A549 (cell line): ENCODE measurements at regions not wholly inside any gene's neighbourhood (a gene's known extent, or its start where the extent isn't known, plus 50 kb on each side); places are given as distances from the start of the nearest gene placed in this dataset.

ENCODE experiments used
- BHLHE40 ChIP-seq: IDR thresholded peaks from 2 replicates; pipeline ENCODE4 v1.6.1; 2012; ENCODE audit warnings: low read depth, low read length, inconsistent platforms
- FOSL2 ChIP-seq, 2 experiments: fragments of 450-650 bp in 1 of 2; fragments of >200 bp in 1 of 2; sonication (Bioruptor Twin) in 1 of 2; formaldehyde crosslinking; IDR thresholded peaks; 2 replicates each; pipeline versions ENCODE4 v1.5.0 to v1.6.1; 2016 to 2020; ENCODE audit warnings: mild to moderate bottlenecking in 1 of 2, moderate library complexity in 1 of 2
- JUN ChIP-seq, 2 experiments: fragments of >200 bp; sonication (Bioruptor Twin); formaldehyde crosslinking; IDR thresholded peaks; 2 replicates in 1 of 2; 3 replicates in 1 of 2; pipeline ENCODE4 v1.6.1; 2016 to 2017
- RNF2 ChIP-seq: fragments of 200-600 bp; sonication (generic); IDR thresholded peaks from 2 replicates; pipeline ENCODE4 v1.6.1; 2016; ENCODE audit warnings: low read depth, mild to moderate bottlenecking, antibody characterized with exemption, moderate library complexity, borderline replicate concordance
- TF ChIP-seq, protein P1 (sequence below): fragments of >200 bp; sonication (Bioruptor Twin); formaldehyde crosslinking; IDR thresholded peaks from 3 replicates; pipeline ENCODE4 v1.5.1; 2016
- TF ChIP-seq, protein P2 (sequence below): fragments of 150-350 bp; IDR thresholded peaks from 2 replicates; pipeline ENCODE4 v1.6.1; 2014; ENCODE audit warnings: low read depth, mild to moderate bottlenecking, low read length

DNA sequence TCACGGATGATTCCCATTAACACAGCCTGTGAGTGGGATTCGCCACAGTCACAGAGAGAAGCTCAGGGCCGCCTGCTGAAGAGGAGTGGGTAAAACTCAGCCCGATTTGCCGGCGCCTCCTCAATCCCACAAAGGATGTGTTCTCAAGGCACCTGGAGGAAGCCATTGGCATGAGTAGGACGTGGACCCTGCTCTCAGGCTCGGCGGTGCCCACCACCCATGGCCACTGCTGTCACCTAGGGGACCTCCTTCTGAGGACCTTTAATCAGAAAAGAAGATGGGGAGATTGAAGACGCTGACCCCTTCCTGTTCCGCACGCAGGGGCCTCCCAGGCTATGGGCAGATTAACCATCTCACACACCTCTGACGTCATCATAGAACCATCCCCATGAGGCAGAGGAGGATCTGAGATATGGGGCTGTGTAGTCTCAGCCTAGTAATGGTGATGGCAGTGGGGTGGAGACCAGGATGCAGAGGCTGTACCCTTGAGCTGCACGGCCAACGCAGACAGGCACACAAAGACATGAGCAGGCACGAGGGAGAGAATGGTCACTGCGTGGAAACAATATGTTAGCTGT is 571.8 kb downstream of the BRD1 start:
- TF ChIP-seq RNF2 (no peak), JUN (IDR thresholded peaks at IDR 0.05) (no peak), FOSL2 (IDR thresholded peaks at IDR 0.05) (no peak), FOSL2 (CRISPR knock-in tag; IDR thresholded peaks at IDR 0.05) (no peak), BHLHE40 (no peak)
- TF ChIP-seq, protein P1, sequence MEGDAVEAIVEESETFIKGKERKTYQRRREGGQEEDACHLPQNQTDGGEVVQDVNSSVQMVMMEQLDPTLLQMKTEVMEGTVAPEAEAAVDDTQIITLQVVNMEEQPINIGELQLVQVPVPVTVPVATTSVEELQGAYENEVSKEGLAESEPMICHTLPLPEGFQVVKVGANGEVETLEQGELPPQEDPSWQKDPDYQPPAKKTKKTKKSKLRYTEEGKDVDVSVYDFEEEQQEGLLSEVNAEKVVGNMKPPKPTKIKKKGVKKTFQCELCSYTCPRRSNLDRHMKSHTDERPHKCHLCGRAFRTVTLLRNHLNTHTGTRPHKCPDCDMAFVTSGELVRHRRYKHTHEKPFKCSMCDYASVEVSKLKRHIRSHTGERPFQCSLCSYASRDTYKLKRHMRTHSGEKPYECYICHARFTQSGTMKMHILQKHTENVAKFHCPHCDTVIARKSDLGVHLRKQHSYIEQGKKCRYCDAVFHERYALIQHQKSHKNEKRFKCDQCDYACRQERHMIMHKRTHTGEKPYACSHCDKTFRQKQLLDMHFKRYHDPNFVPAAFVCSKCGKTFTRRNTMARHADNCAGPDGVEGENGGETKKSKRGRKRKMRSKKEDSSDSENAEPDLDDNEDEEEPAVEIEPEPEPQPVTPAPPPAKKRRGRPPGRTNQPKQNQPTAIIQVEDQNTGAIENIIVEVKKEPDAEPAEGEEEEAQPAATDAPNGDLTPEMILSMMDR = no peak
- TF ChIP-seq, protein P2, sequence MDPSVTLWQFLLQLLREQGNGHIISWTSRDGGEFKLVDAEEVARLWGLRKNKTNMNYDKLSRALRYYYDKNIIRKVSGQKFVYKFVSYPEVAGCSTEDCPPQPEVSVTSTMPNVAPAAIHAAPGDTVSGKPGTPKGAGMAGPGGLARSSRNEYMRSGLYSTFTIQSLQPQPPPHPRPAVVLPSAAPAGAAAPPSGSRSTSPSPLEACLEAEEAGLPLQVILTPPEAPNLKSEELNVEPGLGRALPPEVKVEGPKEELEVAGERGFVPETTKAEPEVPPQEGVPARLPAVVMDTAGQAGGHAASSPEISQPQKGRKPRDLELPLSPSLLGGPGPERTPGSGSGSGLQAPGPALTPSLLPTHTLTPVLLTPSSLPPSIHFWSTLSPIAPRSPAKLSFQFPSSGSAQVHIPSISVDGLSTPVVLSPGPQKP = no peak
